HG02981 (cell line): ENCODE measurements at regions not wholly inside any gene's neighbourhood (a gene's known extent, or its start where the extent isn't known, plus 50 kb on each side); places are given as distances from the start of the nearest gene placed in this dataset.
"Not testable (repeated sequence)": the region's sequence is repeated elsewhere in the genome, so short reads cannot be mapped to it uniquely, and the experiment has no call there.

Source experiments
- ATAC-seq: cut with Tn5 transposase; IDR thresholded peaks from one replicate; pipeline ENCODE4 v1.9.1; 2021; ENCODE audit warnings: mild to moderate bottlenecking, moderate library complexity; ENCODE audit not compliant: unreplicated experiment

DNA sequence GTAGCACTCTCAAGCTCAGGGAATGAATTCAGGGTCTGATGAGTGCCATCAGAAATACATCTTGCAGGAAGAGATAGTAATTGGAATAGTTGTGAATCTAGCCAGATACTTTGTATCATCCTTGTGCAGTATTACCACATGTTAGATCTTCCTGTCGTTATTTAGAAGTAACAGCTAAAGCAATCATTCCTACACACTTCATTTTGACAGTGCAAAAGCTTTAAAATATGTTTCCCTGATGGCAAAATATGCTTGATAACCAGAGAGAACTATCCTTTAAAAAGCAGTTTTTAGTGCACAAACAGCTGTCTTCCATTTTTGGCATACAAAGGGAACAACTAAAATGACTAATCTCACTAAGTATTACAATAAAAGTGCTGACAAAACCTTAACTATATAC lies 149.5 kb upstream of the SLC38A2 start:
- no peak for ATAC-seq

DNA sequence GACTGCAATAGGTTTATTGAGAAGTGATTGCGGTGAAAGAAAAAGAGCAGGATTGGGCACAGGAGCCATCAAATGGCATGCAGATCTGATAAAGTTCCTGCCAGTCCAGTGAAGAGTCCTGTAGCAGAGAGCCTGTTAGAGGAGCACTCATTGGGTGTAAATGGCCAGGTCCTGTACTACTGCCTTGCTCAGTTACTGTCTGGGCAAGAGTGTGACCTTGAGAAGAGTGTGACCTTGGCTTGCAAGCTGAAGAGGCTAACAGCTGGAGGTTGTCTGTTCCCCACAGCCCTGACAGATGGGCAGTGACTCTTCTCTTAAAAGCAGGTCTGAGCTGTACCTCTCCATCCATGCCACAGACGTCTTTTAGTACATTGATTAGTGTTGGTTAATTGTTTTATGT lies 148.6 kb upstream of the SLC38A2 start:
- ATAC-seq, result no peak

DNA sequence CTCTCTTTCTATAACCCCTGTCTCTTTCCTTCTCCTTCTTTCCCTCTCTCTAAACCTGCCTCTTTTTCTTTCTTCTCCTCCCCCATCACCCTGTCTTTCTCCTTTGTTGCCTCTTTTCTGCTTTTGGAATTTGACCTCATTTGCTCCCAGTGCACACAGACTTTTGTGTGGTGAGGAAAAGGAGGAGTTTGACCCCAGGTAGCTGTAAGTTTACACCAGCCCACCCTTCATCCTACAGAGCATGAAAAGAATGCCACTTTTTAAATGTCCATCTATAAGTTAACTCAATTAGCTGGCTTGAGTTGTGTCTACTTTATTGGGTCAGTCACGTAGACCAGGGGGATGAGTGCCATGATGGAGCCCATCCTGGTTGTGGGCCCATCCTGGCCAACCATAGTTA lies 146.8 kb upstream of the SLC38A2 start:
- ATAC-seq, result no peak

DNA sequence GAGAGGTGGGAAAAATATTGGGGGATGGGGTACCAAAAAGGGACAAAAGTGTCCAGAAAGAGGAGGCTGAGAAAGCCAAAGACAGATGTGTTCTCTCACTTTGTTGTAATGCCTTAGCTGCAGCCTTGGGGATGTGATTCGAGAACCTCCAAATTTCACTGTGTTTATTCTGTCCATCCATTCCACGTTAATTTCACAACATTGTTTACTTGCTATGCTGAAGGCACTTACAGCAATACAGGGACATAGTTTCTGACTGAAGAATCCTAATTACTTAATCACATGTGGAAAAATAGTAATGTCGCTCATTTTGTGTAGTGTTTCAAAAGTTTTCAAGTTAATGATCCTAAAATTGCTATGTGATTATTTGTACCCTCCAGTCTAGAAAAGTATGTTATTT lies 146.2 kb upstream of the SLC38A2 start:
- ATAC-seq, result no peak

DNA sequence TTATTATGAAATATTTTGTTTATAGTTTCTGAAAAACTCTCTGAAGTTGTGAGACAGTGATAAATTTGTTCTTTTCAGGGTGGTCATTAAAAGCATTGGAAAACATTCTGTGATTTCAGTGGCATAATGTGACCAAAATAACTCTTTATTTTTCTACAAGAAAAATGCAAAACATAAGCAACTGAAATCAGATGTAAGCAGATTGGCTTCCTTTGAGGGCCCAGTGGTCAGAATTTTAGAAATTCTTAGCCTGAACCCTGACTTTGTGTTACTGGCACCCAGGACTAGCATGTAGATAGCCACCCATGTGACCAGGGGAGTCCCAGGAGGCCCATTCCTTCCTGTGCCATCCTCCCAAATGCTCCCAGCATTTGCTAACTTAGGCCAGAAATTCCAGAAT lies 145.6 kb upstream of the SLC38A2 start:
- no peak for ATAC-seq

DNA sequence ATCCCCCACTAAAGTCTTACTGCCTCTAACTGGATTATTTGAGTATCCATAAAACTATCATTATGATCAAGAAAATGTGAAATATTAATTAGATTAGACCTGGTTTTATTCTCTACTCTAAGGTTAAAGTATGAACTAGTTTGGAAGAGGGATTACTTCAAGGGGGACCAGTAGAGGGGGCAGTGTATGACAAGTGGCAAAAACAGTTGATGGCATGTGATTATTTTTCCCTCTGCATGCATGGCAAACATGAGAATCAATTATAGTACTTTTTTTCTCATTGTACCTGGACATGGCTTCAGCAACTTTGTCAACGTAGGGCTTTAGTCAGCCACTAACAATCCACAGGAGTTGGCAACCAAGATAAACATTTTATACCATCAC lies 145.0 kb upstream of the SLC38A2 start:
- peak; percentile 26 for ATAC-seq

DNA sequence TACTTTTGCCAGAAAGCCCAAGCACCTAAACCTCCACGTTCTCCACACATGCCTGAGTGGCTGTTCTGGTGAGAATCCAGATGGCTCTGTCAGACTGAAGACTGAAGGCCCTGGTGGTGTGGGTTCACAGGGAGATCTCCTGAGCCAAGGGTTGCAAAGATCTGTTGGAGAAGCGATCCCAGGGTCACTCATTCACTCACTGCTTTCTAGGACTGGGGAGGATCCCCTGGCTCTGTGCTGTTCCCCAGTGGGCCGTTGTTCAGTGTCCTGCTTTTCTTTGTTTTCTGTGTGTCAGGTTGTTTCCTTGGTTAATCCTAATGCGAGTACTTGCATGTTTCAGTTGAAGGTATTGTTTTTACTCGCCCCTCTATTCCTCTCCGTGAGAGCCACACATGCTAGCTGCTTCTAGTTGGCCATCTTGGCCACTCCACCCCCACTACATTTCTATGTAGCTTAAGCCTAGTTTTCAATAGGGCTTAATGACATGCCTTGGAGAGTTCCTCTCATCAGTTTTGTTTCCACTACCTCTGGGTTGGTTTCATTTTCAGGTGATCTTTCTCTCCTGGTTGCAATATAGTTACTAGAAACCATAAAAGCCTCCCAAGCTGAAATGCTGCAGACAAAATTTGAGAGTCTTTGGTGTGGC lies 144.5 kb upstream of the SLC38A2 start:
- peak; percentile 98 for ATAC-seq

DNA sequence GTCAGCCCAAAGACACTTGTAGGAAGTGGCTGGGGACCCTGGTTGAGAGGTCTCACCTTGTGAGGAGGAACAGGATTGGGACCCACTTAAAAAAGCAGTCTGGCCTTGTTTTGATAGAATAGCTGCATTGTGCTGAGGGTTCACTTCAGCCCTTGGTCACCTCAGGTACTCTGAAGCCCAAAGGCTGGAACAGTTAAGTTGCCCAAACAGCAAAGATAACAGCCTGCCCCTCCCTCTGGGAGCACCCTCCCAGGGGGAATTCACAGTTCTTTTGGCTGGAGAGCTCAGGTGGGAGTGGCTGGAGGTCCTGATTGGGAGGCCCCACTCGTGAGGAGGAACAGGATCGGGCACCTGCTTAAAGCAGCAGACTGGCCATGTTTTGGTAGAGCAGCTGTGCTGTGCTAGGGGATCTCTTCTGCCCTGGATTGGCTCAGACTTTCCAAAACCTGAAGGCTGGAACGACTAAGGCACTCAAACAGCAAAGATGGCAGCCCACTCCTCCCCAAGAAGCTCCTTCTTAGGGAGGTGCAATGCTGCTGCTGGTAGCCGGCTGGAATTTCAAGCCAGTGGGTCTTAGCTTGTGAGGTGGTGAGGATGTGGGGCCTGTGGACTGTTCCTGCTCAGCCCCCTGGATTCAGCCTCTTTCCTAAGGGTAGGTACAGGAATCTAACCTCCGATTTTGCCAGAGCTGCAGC lies 143.8 kb upstream of the SLC38A2 start:
- no peak for ATAC-seq

DNA sequence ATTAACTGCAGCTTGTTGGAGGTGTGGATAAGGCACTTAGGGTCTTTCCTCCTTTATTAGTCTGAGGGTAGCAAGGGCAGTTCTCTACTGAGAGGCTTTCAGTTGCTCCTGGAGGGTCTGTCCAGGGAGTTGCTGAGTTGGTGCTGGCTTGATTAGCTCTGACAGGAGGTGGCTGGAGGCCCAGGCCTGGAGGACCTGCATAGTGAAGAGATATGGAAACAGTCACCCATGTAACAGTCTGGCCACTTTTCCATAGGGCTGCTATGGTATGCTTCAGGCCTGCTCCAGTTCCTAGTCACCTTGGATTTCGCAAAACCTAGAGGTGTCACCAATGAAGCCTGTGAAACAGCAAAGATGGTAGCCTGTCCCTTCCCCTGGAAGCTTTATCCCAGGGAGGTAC lies 143.3 kb upstream of the SLC38A2 start:
- no peak for ATAC-seq

DNA sequence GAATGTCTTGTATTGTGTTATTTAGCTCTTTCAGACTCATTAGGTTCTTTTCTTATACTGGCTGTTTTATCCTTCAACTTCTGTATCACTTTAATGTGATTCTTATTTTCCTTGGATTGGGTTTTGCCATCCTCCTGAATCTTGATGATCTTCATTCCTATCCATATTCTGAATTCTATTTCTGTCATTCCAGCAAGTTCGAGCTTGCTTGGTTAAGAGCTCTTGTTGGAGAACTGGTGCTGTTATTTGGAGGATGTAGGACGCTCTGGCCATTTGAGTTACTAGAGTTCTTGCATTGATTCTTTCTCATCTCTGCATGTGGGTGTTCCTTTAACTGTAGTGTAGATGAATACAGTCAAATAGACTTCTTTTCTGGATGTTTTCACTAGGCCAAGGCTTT lies 142.3 kb upstream of the SLC38A2 start:
- ATAC-seq, result no peak

DNA sequence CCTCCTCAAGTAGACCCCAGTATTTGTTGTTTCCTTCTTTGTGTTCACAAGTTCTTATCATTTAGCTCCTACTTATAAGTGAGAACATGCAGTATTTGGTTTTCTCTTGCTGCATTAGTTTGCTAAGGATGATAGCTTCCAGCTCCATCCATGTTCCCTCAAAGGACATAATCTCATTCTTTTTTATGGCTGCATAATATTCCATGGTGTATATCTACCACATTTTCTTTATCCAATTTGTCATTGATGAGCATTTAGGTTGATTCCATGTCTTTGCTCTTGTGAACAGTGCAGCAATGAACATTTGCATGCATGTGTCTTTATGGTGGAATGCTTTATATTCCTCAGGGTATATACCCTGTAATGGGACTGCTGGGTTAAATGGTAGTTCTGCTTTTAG lies 137.7 kb upstream of the SLC38A2 start:
- not testable (repeated sequence) for ATAC-seq

DNA sequence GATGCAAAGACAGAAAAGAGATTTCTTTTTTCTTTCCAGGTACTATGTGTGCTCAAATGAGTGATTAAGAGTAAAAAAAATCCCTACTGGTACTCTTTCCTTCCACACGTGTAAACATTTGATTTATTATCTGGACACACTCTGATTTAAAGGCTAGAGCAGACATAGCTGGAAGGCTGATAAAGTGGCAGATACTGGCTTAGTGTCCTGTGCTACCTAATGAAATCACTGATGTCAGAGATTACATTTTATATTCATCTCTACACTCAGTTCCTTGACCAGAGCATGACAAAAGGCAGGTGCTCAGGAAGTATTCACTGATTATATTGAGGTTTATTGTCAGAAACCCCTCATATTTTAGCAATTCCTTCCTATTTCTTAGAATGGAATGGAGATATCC lies 136.6 kb upstream of the SLC38A2 start:
- ATAC-seq, result no peak

DNA sequence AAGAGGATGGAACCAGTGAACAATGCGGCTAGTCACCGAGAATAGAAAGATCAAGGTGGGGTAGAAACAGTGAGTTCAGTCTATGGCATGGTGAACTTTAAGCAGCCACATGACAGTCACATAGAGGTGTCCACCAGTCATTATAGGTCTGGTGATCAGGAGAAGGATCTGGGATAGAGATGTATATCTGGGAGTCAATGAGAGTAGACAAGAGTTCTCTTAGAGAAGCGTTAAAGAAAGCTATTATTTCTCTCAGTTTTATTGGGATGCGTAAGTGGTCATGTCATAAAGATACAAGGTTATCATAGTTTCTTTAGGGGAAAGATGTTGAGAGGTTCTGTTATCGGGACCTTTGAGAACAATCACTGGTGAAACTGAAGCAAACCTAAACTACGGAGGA lies 136.1 kb upstream of the SLC38A2 start:
- no peak for ATAC-seq

DNA sequence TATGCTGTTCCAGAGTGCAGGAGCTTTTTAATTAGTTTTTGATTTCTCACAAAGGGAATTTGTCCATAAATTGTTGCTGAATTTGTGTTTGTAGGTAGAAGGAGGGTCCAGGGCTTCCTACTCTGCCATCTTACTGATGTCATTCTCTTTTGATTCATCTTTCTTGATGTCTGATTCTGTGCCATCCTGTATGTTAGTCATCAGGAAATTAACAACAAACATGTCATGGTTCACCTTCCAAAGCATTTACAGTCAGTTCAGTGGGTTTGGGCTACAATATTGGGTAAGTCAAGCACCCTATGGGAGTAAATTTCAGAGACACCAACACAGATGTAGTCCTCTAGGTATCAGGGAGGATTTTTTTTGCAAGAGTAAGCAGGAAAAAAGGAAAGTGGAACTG lies 135.2 kb upstream of the SLC38A2 start:
- no peak for ATAC-seq

DNA sequence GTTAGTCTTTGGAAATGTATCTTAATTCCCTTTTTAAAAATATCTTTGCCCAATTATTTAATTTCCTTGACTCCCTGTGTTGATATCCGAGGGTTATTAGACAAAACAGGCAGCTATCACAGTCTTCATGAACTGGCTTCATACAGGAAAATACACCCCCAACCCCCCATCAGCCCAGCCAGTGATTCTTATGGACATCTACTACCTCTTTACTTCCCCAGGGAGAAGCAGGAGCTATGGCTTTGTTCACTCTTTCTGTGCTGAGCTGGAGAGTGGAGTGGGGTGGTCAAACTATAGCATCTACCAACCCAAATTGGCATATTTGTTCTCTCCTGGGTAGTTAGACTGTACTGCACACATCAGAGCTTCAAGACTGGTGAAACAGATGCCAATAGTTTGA lies 134.4 kb upstream of the SLC38A2 start:
- ATAC-seq, result no peak

DNA sequence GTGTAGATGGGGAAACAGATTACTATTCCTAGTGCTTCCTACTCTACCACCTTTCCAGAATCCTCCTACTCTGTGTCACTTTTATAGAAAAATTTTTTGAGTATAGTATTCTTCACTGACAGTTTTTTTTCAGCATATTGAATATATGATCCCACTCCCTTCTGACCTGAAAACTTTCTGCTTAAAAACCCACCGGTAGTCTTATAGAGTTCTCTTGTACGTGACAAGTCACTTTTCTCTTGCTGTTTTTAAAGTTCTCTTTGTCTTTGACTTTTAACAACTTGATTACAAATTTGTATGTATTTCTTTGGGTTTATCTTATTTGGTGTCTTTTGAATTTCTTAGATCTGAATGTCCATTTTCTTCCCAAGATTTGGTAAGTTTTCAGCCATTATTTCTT lies 133.6 kb upstream of the SLC38A2 start:
- ATAC-seq, result no peak

DNA sequence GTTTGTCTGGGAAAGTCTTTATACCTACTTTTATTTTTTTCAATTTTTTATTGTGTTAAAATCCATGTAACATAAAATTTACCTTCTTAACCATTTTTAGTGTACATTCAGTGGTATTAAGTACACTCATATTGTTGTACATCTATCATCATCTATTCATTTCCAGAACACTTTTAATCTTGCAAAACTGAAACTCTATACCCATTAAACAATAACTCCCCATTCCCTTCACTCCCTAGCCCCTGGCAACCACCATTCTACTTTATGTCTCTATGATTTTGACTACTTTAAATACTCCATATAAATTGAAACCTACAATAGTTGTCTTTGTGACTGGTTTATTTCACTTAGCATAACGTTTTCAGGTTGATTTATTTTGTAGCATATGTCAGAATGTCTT lies 131.9 kb upstream of the SLC38A2 start:
- no peak for ATAC-seq

DNA sequence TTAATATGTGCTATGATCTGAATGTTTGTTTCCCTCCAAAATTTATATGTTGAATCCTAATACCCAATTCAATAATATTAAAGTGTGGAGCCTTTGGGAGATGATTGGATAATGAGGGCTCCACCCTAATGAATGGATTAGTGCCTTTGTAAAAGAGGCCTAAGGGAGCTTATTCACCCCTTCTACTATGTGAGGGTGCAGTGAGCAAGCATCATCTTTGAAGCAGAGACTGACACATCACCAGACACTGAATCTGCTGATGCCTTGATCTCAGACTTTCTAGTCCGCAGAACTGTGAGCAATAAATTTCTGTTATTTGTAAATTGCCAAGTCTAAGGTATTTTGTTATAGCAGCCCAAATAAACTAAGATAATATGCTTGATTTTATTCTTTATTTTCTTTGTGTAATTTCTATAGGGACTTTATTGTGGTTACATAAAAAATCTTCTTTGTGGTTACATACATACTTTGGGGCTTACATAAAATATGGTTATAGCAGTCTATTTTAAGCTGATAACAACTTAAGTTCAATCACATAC lies 131.1 kb upstream of the SLC38A2 start:
- no peak for ATAC-seq

DNA sequence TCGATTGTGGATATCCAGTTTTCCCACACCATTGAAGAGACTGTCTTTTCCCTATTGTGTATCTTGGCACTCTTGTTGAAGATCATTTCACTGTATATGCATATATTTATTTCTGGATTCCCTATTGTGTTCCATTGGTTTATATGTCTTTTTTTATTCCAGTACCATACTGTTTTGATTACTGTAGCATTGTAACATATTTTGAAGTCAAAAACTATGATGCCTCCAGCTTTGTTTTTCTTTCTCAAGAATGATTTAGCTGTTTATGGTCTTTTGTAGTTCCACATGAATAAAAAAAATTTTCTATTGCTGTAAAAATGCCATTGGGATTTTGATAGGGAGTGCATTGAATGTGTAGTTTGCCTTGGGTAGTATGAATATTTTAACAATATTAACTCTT lies 128.1 kb upstream of the SLC38A2 start:
- ATAC-seq, result no peak

DNA sequence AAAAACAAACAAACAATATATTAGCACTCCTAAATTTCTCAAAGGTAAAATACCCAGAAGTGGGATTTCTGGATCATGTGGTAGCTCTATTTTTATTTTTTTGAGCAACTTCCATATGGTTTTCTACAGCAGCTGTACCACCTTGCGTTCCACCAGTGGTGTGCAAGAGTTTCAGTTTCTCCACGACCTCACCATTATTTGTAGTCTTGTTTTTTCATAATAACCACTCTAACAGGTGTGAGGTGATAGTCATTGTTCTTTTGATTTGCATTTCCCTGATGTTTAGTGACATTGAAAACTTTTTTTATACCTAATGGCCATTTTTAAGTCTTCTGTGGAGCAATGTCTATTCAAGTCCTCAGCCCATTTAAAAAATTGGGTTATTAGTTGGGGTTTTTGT lies 127.3 kb upstream of the SLC38A2 start:
- peak; percentile 93 for ATAC-seq

DNA sequence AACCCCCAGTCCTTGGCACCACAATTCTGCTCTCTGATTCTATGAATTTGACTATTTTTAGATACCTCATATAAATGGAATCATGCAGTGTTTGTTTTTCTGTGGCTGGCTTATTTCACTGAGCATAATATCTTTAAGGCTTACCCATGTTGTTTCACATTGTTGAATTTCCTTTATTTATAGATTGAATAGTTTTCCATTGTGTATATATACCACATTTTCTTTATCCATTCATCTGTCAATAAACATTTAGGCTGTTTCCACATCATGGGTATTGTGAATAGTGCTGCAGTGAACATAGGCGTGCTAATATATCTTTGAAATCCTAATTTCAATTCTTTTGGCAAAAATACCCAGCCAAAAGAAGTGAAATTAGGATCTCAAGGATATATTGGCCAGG lies 126.7 kb upstream of the SLC38A2 start:
- ATAC-seq, result no peak

DNA sequence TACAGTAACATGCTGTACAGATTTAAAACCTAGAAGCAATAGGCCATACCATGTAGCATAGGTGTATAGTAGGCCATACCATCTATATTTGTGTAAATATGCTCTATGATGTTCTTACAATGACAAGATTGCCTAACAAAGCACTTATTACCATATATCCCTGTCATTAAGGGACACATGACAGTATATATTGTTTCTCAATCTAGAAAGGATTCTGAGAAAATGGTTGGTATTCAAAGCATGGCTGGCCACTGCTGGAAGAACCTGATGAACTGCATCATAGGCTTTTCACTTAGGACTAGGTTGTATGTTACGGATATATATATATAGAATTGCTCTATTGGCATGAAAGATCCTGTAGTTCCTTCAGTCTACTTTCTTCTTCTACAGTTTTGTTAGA lies 125.2 kb upstream of the SLC38A2 start:
- ATAC-seq, result no peak

DNA sequence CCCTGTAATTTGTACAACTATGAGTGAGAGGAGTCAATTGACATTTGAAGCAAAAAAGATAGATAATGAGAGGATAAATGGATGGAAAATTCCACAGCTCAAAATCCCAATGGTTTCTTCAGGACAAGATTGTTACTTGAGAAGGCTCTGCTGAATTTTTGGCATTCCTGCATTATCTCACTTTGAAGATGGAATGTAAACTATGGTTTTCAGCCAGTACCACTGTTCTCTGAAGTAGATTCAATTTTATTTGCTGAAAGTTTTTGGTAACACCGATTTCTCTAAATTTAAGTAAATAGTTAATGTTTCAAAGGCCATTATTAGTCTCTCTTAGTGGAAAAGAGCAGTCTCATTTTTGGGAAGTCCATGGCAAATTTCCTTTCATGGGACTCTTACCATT lies 121.9 kb upstream of the SLC38A2 start:
- no peak for ATAC-seq
